ENCODE measurements at regions not wholly inside any gene's neighbourhood (a gene's known extent, or its start where the extent isn't known, plus 50 kb on each side); places are given as distances from the start of the nearest gene placed in this dataset.

DNA sequence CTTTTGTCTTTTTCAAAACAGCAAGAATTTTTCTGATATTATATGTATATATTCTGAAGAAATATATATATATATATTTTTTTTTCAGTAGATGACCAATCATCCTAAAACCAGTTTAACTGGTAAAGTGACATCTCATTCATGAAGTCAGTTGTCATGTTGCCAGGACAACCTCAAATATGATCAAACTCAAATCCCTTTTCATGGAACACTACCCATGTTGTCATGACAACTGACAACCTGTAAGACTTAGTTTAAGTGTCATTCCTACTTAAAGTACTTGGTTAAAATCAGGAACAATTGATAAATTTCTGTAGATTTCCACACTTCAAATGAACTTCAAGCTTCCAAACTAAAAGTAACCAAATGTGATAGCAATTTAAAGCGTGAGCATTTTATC is 101.8 kb upstream of the ERBB4 start:
- TF ChIP-seq, protein P1, sequence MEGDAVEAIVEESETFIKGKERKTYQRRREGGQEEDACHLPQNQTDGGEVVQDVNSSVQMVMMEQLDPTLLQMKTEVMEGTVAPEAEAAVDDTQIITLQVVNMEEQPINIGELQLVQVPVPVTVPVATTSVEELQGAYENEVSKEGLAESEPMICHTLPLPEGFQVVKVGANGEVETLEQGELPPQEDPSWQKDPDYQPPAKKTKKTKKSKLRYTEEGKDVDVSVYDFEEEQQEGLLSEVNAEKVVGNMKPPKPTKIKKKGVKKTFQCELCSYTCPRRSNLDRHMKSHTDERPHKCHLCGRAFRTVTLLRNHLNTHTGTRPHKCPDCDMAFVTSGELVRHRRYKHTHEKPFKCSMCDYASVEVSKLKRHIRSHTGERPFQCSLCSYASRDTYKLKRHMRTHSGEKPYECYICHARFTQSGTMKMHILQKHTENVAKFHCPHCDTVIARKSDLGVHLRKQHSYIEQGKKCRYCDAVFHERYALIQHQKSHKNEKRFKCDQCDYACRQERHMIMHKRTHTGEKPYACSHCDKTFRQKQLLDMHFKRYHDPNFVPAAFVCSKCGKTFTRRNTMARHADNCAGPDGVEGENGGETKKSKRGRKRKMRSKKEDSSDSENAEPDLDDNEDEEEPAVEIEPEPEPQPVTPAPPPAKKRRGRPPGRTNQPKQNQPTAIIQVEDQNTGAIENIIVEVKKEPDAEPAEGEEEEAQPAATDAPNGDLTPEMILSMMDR (IDR thresholded peaks at IDR 0.05), result no peak
- TF ChIP-seq POLR2A (IDR thresholded peaks at IDR 0.05), result no peak
